Psoas muscle (tissue), 7 donors: ENCODE measurements at regions not wholly inside any gene's neighbourhood (a gene's known extent, or its start where the extent isn't known, plus 50 kb on each side); places are given as distances from the start of the nearest gene placed in this dataset.
A peak's percentile ranks its signal among the peaks of the same experiment; 100 is the strongest.

Experiments used
- ATAC-seq, 4 donors: fragments of 200-7000 bp; cut with Tn5 transposase; one replicate each; pipeline ENCODE4 v1.9.1; 2020; ENCODE audit warnings: moderate library complexity in 3 of 4, mild to moderate bottlenecking in 2 of 4
- DNase-seq, 2 donors: peaks; one replicate each; pipeline ENCODE4 v3.0.0-alpha.2; 2020
- H3K27ac ChIP-seq: fragments of 200-600 bp; one replicate; pipeline ENCODE4 v1.8.0; 2022
- H3K27me3 ChIP-seq, 3 donors: fragments of 200-600 bp in 1 of 3; one replicate each; pipeline versions ENCODE4 v1.6.1 to v1.8.0; 2013 to 2022; ENCODE audit warnings: low read length in 2 of 3, mild to moderate bottlenecking in 2 of 3, moderate library complexity in 1 of 3; ENCODE audit not compliant: insufficient read depth in 3 of 3
- H3K36me3 ChIP-seq, 2 donors: fragments of 200-600 bp in 1 of 2; one replicate each; pipeline versions ENCODE4 v1.6.1 to v1.8.0; 2013 to 2022; ENCODE audit warnings: low read depth in 1 of 2, mild to moderate bottlenecking in 1 of 2, moderate library complexity in 1 of 2; ENCODE audit not compliant: insufficient read depth in 1 of 2
- H3K4me1 ChIP-seq: fragments of 200-600 bp; one replicate; pipeline ENCODE4 v1.8.0; 2022
- H3K4me3 ChIP-seq: fragments of 200-600 bp; one replicate; pipeline ENCODE4 v1.8.0; 2022; ENCODE audit warnings: mild to moderate bottlenecking
- H3K9me3 ChIP-seq: fragments of 200-600 bp; one replicate; pipeline ENCODE4 v1.8.0; 2022
- CTCF ChIP-seq: fragments of 200-600 bp; IDR thresholded peaks from one replicate; pipeline ENCODE4 v1.8.0; 2022; ENCODE audit warnings: antibody characterized with exemption
- WGBS, 3 donors: extraction: QIAGEN DNeasy Blood & Tissue Kit; methylation state at CpG; one replicate each; pipeline versions ENCODE4 v1.1.6 to v1.1.7; 2013; 5-methylcytosine and 5-hydroxymethylcytosine counted together
- intact Hi-C, 2 donors: fragments of 100-400 bp; cut with DNase I; formaldehyde crosslinking; loops; one replicate each; pipeline versions ENCODE4 v1.11.0 to v1.14.2; 2022
- donor health status: healthy with polysubstance abuse.
- donor health status: DM: no; HTN: no; CAD: no; lungs with moderate emphysema.
- donor health status: Bipolar disorder and iron deficiency.
- donor health status: healthy.
- donor health status: DM: yes; HTN: yes; CAD: no.
- donor health status: DM: no; HTN: no; CAD: no.
- donor health status: DM: yes; HTN: yes; CAD: no.

GRCh38 chr4:64889906-64890610, 480.8 kb upstream of the TECRL start:
- Histone ChIP-seq H3K27ac (no peak overlapping the region), H3K4me1 (no peaks in the 10 kb centered on the region), H3K9me3 (no peaks in the 10 kb centered on the region), H3K36me3 (no peaks in the 10 kb centered on the region), H3K4me3 (no peak overlapping the region), H3K27me3 (peaks cover 0 to 2% (median 0%) of the 10 kb centered on the region in 3 donors)
- 53 to 58% (median 55%) methylated on average over 5 of the region's 5 CpGs for WGBS, 3 donors
- DNase-seq (no peak), ATAC-seq (no peak)
- TF ChIP-seq CTCF, result no peak
- intact Hi-C loops, result no loop called here

GRCh38 chr4:64883087-64883807, 474.0 kb upstream of the TECRL start:
- Histone ChIP-seq H3K27me3 (peaks cover 0 to 2% (median 0%) of the 10 kb centered on the region in 3 donors), H3K9me3 (no peaks in the 10 kb centered on the region), H3K27ac (no peak overlapping the region), H3K4me3 (no peak overlapping the region), H3K4me1 (no peaks in the 10 kb centered on the region), H3K36me3 (no peaks in the 10 kb centered on the region)
- ATAC-seq (no peak), DNase-seq (no peak)
- 69 to 79% (median 73%) methylated on average over 5 of the region's 5 CpGs for WGBS, 3 donors
- TF ChIP-seq CTCF, result no peak
- intact Hi-C loops, result no loop called here

GRCh38 chr4:64882311-64883086, 473.2 kb upstream of the TECRL start:
- no peak for DNase-seq
- H3K27me3 ChIP-seq, result peaks cover 0 to 2% (median 0%) of the 10 kb centered on the region in 3 donors
- no peak for ATAC-seq
- intact Hi-C loops, result no loop called here
- no peak for TF ChIP-seq CTCF
- WGBS, 3 donors, result 55 to 63% (median 55%) methylated on average over 2 of the region's 2 CpGs
- H3K9me3 ChIP-seq, result no peaks in the 10 kb centered on the region
- no peaks in the 10 kb centered on the region for H3K36me3 ChIP-seq
- H3K4me3 ChIP-seq, result no peak overlapping the region
- H3K27ac ChIP-seq, result no peak overlapping the region
- H3K4me1 ChIP-seq, result no peaks in the 10 kb centered on the region

- 94 to 97% (median 95%) methylated on average over 12 of the region's 12 CpGs for WGBS, 3 donors
- no peaks in the 10 kb centered on the region for H3K36me3 ChIP-seq
- peak in 1 of 2 donors; percentile 14 for DNase-seq
- H3K27me3 ChIP-seq, result no peaks in the 10 kb centered on the region
- no peak overlapping the region for H3K27ac ChIP-seq
- H3K4me3 ChIP-seq, result no peak overlapping the region
- ATAC-seq, result no peak
- intact Hi-C loops, result no loop called here
- TF ChIP-seq CTCF, result no peak
- no peaks in the 10 kb centered on the region for H3K4me1 ChIP-seq
- no peaks in the 10 kb centered on the region for H3K9me3 ChIP-seq
Observed at GRCh38 chr4:64880557-64880956, 471.3 kb upstream of the TECRL start.
